Fibroblast of skin of scalp (primary cell): ENCODE measurements at regions not wholly inside any gene's neighbourhood (a gene's known extent, or its start where the extent isn't known, plus 50 kb on each side); places are given as distances from the start of the nearest gene placed in this dataset.

Experiments
- DNase-seq: peaks from one replicate; pipeline ENCODE4 v3.0.0-alpha.2; 2013

DNA sequence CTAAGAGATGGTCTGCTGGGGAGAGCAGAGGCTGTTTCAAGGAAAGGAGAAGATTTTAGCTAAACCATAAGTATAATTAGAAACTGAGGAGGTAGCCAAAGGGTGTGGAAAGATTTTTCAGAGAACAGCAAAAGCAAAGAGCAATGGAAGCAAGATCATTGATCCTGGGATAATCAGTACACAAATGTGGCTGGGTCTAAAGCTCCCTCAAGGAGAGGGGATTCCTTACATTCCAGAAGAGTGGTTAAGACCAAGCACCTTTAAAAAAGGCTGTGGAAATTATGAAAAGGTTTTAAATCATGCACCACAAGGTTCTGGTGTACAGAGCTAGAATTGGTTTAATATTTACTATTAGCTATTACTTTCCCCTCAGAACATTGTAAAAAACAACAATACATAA lies 246.0 kb upstream of the UBE2E3 start:
- no peak for DNase-seq

DNA sequence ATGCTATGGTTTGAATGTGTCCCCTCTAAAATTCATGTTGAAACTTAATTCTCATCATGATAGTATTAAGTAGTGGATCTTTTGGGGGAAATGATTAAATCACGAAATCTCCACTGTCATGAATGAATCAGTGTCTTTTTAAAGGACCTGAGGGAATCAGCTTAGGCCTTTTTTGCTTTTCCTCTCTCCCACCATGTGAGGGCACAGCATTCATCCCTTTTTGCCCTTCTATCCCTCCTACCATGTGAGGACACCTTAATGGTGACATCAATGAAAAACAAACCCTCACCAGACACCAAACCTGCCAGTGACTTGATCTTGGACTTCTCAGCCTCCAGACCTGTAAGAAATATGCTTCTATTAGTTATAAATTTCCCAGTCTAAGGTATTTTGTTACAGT lies 247.1 kb upstream of the UBE2E3 start:
- no peak for DNase-seq

DNA sequence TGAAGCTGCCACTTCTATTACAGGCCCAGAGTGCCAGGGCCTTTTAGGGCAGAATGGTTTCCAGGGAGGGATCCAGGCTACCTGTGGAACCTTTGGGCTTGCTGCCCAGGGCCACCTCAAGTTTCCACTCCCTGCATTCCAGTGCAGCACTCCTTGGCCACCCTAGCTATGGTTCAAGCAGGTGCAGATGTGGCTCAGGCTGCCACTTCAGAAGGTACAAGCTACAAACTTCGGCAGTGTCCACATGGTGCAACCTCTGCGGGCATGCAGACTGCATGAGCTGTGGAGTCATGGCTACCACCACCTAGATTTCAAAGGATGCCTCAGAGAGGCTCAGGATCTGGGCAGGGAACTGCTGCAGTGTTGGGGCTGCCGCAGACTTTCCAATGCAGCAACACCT lies 248.1 kb upstream of the UBE2E3 start:
- no peak for DNase-seq

DNA sequence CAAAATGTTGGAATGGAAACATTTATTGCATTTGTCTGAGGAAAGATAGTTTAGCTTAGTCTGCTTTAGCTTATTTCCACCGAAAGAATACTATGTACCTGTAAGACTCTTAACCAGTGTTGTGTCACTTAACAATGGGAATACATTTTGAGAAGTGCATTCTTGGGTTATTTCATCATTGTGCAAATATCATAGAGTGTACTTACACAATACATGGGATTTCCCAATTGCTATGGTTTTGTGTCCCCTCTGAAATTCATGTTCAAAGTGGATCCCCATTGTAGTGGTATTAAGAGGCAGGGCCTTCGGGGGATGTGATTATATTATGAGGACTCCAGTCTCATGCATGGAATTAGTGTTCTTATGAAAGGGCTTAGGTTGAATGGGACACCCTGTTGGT lies 249.4 kb upstream of the UBE2E3 start:
- peak; percentile 16 for DNase-seq

DNA sequence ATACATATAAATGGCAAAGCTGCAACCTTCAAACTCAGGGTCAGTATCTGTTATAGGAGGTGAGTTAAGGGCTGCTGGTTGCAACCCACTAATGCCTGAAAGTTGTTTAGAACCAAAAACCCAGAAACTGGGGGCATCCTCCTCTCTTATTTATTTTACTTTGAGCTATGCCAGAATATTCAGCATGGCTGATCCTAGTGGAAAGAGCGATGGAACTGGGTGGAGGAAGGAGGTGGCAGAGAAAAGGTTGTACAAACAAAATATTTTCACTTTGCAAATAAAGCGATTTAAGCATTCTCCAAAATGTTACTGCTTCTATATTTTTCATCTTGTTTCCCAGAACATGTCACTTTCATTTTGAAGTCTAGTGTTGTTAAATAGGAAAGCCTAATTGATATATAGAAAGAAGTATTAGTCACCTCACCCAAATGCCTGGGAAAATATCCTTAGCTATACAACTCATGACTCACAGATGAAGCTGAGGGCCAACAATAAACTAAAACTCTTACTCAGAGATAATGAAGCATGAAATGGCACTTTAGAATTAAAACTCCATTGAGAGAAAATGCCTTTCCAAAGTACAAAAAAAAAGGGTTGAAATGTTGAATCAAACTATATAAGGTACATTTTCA lies 251.4 kb upstream of the UBE2E3 start:
- peak; percentile 88 for DNase-seq

DNA sequence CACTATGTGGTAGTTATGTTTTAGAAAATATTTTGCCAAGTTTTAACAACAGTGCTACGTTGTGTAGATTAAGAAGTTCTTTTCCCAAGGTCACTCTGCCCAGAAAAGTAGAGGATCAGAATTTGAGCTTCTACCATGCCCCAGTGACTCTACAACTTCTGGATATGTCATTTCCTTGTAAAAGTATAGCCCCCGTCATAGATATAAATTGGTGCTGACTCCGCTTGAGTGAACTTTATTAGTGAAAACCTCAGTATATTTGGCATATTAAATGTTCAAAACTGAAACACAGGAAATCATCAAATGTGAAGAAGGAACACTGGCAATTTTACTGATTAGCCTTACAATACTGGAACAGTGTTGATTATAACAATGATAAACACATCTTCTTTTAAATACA lies 256.7 kb upstream of the UBE2E3 start:
- DNase-seq = no peak

DNA sequence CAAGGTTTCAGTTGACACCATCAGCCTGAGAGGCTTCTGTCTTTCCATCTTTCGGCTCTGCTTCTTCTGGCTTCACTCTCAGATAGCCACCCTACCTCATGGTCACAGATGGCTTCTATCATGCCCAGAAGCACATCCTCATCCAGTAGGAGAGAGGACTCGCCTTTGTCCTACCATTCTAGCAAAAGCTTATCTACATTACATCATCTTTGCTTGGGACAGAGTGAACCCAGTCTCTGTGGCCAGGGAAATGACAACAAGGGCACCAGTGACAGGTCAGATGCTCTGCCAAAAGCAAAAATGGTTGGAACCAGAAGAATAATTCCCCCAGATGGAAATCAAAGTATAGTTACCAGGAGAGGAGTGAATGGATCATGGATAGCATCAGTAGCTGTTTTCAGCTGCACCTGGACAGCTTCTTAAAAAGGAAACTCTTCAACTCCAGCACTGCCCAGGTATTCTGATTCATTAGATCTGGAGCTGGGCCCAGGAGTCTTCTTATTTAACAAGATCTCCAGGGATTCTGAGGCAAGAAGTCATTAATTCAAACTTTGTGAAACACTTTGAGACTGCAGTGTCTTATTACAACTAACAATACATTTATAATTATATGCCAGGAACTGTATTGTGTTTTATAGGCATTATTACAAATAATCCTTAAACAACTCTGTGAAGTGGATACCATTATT lies 257.7 kb upstream of the UBE2E3 start:
- DNase-seq = peak; percentile 51

DNA sequence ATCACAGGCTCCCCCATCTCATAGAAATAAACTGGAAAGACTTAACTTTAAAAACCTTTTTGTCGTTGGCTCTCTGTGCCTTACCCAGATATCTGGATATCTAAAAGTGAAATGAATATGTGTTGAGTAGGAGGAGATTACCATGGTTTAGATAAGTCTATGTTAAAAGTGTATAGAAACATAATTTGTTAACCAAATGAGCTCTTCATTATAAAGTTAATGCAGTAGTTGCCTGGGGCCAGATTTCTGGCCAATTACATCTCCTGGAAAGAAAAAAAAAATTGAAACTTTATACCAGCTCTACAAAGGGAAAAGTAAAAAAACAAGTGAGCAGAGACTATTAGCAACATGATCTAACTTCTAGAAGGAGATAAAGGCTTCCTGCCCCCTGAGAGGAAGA lies 259.6 kb upstream of the UBE2E3 start:
- DNase-seq = no peak

DNA sequence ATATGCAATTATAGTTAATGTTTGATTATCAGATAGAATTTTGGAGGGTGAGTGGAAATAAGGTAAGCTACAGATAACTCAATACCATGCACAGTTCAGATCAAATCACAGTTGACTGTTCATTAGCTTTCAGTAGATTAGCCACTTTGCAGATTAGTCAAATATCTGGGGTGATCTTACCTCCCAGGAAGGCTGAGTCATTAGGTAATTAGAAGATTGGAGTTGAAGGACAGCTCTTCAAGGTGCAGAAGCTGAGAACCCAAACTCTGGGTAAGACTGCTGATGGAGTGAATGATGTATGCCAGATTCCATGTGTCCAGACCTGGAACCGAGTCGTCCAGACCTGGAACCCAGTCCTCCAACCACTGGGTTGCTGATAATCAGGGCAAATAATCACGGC lies 262.8 kb upstream of the UBE2E3 start:
- no peak for DNase-seq

DNA sequence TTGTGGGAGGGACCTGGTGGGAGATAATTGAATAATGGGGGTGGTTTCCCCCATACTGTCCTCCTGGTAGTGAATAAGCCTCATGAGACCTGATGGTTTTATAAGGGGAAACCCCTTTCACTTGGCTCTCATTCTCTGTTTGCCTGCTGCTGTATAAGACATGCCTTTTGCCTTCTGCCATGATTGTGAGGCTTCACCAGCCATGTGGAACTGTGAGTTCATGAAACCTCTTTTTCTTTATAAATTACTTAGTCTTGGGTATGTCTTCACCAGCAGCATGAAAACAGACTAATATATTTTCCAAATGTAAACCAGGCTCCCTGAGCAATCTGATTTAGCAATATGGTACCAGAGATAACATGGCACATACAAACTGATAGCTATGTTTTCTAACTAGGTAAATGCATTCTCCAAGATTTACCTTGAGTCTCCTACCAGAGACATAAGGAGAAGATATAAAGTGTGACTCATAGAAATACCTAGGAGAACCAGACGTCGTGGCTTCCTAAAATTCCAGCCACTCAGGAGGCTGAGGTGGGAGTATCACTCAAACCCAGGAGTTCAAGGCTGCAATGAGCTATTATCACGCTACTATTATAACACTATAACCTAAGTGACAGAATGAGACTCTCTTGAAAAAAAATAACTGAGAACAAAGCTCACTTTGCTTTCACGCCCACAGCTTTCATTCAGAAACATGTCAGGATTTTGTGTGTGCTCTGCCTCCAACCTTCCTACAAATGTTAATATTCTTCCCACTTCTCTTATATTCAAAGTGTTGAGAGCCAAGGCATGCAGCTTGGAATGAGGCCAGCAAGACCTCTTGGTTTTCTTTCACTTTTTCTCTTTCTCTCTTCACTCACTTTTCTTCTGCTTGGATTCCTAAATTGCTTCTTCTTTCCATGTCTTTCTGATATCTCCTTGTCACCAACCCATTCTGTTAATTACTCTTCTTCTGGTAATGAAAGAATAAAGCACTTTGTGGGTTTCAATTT lies 263.9 kb upstream of the UBE2E3 start:
- DNase-seq = no peak

DNA sequence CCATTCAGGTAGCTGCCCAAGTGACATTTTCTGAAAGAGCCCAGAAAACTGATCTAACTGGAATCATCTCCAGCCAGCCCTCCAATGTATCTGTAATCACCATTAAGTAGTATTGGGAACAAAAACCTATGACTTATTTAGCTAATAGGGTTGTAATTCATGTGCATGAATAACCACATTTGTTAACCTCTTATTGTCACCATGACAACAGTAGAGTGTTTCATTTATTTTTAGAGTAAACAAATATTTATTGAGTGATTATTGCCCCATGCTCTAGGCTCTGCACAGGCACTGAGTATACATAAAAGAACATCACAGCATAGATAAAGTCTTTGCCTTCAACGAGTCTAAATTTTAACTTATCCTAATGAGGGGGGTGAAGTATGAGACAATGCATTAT lies 265.4 kb upstream of the UBE2E3 start:
- DNase-seq = no peak

DNA sequence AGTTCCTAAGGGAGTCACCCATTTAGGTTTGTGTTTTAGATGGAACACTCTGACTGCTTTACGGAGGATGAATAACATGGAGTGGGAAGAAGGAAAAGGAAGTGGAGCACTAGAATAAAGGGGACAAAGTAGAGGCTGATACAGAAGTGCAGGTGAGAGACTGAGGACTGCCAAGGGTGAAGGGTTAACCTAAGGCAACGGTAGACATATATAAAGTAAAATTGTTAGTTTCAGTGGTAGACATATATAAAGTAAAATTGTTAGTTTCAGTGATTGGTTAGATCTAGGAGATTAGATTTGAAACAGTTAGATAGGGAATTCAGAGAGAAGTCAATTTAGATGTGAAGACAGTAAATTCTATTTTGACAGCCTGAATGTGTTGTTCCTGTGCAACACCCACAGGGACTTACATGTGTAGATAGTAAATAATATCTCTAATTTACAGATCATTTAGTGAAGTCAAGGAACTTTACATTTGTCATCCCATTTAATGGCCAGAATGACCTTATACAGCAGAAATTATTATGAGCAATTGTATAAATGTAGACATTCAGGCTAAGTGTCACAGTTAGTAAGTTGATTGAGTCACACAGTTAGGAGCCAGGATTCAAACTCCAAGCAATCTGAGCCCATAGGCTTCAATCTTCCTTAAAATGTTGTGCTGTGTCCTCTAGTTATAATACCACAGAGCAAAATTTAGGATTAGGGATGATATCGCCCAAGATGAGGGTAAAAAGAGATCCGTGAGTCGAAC lies 270.8 kb upstream of the UBE2E3 start:
- no peak for DNase-seq

DNA sequence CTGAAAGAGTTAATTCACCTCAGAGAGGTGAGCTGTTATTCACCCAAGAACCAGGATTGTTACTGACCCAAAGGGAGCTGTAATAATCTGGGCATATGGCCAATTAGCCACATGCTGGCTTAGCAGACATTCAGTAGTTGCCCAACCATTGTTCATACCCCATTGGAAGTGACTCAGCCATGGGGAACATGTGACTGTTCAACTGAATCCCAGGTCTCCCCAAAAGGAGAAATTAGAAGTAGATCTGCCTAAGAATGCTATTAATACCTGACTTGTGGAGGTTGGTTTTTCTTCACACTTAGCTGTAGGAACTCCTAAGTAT lies 272.6 kb upstream of the UBE2E3 start:
- peak; percentile 72 for DNase-seq

DNA sequence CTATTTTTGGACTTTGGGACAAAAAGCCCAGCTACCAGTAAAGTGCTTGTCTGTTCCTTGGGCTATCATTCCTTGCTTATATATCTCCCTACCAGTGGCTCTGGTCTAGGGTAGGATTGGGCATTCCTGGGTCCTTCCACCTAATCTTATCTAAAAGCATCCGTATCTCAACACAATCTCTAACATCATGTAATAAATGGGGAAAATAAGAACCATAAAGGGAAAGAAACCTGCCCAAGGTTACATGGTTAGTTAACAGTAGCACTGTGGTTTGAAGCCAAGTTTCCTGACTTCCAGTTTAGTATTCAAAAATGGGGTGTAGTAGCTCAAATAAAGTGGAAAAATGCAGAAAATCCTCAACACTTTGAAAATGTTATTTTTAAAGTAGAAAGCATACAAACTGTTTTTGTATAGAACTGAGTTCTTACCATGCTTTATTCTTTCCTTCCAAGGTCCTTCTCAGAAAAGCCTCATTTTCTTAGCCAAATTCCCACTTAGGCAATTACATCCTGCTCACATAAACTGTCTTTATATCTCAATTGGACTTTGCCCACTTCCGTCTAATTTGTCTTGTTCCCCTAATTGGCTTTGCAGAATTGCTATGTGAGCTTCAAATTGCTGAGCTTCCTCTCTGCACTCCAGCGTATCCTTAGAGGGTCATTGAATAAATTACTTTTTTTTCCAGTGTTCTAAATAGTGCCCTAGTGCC lies 273.1 kb upstream of the UBE2E3 start:
- no peak for DNase-seq

DNA sequence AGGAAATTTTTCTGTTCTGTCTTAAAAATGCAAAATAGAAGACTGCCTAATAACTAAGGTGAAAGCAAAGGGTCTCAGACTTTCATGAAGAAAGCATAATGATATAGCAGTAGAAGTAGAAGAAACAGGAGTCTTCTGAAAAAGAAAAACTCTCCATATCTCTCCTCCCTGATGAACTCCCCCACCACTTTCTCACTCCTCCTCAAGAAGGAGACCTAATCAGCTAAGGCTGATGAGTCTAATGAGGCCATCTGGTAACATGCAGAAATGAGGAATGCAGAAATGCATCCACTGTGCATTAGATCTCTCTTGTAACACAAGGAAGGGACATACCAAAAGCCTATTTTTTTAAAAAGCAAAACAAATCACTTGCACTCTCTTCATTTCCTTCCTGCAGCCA lies 273.7 kb upstream of the UBE2E3 start:
- no peak for DNase-seq

DNA sequence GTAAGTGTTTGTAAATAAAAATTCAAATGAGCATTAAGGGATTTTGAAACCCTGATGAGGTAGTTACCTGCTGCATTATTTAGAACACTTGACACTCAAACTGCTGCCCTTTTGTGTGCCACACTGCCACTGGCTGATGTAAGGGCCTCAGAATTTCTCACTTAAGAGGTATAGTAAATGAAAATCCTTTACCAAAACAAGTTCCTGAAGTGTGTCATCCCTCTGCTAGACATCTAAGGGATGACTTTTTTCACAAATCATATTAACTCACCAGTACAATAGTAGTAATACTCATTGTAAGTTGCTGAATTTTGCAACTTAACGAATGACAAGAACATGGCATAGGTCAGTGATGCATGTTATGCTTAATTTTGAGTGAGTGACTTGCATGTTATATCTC lies 274.9 kb upstream of the UBE2E3 start:
- no peak for DNase-seq

DNA sequence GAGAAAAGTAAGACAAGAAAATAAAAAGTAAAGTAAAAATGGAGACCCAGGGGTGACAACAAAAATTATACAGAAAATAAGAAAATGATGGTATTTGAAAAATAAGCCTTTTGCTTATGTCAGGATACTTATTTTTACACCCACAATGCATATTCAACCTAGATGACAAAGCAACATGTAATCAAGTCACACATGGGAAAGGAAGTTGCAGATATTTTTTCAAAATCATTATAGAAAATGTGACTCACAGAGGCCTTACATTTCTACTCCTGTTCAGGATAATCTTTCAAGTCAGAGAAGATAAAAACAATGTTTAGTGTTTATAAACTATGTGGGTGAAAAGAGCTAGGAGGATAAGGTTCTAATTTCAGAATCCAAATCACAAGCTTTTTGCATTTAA lies 275.3 kb upstream of the UBE2E3 start:
- DNase-seq = no peak

DNA sequence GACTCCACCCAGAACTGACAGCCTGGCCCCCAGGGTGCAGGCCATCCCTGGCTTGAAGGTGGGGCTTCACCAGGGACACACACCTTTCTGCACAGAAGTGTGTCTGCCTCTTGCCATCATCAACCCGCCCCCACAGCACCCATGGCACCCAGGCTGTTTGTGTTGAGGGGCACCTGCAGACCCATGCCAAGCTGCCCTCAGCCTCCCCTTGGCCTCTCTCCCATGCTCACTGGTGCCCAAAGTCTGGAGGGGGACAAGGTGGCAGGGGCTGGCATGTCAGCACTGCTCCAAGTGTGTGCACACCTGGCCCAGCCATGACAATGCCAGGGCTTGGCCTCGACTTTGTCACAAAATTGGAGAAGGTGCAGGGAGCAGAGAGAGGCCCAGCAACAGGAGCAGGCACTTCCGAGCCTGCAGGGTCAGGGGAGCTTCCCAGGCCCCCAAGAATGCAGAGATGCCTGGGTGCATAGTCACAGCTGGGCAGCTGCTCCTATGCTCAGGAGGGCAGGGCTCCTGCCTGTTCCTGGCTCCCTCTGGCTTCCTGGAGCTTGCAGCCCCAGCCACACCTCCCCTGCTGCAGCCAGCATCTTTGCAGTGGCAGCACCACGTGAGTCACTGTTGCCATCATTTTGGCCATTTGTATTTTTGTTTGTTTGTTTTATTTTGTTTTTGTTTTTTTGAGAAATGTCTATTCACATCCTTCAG lies 280.6 kb upstream of the UBE2E3 start:
- no peak for DNase-seq

DNA sequence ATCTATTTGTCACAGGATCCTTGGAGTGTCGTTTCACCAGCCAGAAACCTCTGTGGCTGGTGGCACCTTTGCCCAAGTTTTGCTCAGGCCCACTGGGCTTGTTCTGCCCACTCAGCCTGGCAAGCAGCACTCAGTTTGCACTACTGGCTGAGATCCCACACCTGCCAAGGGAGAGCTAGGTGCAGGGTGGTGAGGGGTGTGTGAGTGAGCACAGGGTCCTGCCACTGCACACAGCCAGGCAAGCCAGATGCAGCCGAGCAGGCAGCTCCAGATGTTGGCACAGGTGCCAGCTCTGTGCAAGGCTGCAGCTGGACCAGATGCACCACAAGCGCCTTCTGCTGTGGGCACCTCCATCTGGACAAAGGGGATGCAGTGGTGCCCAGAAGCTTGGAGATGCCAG lies 281.7 kb upstream of the UBE2E3 start:
- DNase-seq = no peak

DNA sequence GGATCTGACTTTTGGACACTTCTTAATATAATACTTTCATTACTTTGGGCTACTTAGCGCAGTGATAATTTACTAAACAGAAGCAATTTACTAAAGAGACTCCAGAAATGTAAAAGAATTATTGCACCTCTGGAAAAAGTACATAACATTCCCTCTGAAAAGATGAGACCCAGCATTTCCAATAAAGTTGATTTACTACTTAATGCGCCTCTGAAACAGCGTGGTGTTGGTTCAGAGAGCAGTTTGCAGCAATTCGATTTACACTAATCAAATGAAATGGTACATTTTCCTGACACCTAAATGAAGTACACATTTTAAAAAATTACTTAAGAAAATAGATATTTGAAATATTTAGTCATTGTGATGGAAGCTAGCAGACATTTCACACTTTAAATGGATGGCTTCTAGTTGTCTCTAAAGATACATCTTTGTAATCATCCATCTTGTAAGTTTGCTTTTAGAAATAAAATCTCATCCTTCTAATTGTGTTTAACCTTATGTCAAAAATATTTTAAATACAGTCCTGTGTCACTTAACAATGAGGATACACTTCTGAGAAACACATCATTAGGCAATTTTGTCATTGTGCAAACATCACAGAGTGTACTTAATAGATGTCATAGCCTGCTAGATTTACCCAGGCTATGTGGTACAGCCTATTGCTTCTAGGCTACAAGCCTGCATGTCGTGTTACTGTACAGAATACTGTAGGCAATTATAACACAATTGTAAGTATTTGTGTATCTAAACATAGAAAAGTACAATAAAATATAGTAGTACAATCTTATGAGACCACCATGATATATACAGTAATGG lies 284.6 kb upstream of the UBE2E3 start:
- no peak for DNase-seq
